Upper lobe of right lung (tissue), 1 donor: ENCODE measurements at regions not wholly inside any gene's neighbourhood (a gene's known extent, or its start where the extent isn't known, plus 50 kb on each side); places are given as distances from the start of the nearest gene placed in this dataset.
"Not testable (repeated sequence)": the region's sequence is repeated elsewhere in the genome, so short reads cannot be mapped to it uniquely, and the experiment has no call there.

ENCODE experiments used
- ATAC-seq: fragments of 200-7000 bp; cut with Tn5 transposase; one replicate; pipeline ENCODE4 v1.9.1; 2020; ENCODE audit warnings: mild to moderate bottlenecking, moderate library complexity
- DNase-seq: peaks from one replicate; pipeline ENCODE4 v3.0.0-alpha.2; 2020
- H3K27ac ChIP-seq: fragments of 200-600 bp; one replicate; pipeline ENCODE4 v1.8.0; 2022
- H3K27me3 ChIP-seq: fragments of 200-600 bp; one replicate; pipeline ENCODE4 v1.8.0; 2022; ENCODE audit warnings: mild to moderate bottlenecking
- H3K36me3 ChIP-seq: fragments of 200-600 bp; one replicate; pipeline ENCODE4 v1.8.0; 2022
- H3K4me1 ChIP-seq: fragments of 200-600 bp; one replicate; pipeline ENCODE4 v1.8.0; 2022
- H3K4me3 ChIP-seq: fragments of 200-600 bp; one replicate; pipeline ENCODE4 v1.8.0; 2022; ENCODE audit warnings: mild to moderate bottlenecking
- H3K9me3 ChIP-seq: fragments of 200-600 bp; one replicate; pipeline ENCODE4 v1.8.0; 2022
- CTCF ChIP-seq: fragments of 200-600 bp; IDR thresholded peaks from one replicate; pipeline ENCODE4 v1.8.0; 2022; ENCODE audit warnings: antibody characterized with exemption
- intact Hi-C: fragments of 100-400 bp; cut with DNase I; formaldehyde crosslinking; loops from one replicate; pipeline ENCODE4 v1.11.0; 2022
- donor health status: DM: no; HTN: yes; CAD: no; lungs with severe emphysema.

- no peaks in the 10 kb centered on the region for H3K9me3 ChIP-seq
- peak overlapping the region; percentile 8 for H3K4me3 ChIP-seq
- peak; percentile 73 for DNase-seq
- H3K27ac ChIP-seq = no peak overlapping the region
- H3K27me3 ChIP-seq = no peaks in the 10 kb centered on the region
- intact Hi-C loops = no loop called here
- no peak for TF ChIP-seq CTCF
- no peaks in the 10 kb centered on the region for H3K36me3 ChIP-seq
- peak; percentile 47 for ATAC-seq
- peaks cover 4% of the 10 kb centered on the region for H3K4me1 ChIP-seq
These were observed 288.3 kb upstream of the ZNF337 start for GRCh38 chr20:25984933-25985332.

GRCh38 chr20:25982701-25983100, 286.0 kb upstream of the ZNF337 start:
- H3K27me3 ChIP-seq, H3K4me1 ChIP-seq, H3K27ac ChIP-seq, H3K36me3 ChIP-seq, H3K4me3 ChIP-seq, DNase-seq, intact Hi-C loops, ATAC-seq, H3K9me3 ChIP-seq: not testable (repeated sequence)

- H3K4me3 ChIP-seq, H3K9me3 ChIP-seq, H3K4me1 ChIP-seq, H3K27ac ChIP-seq, intact Hi-C loops, H3K27me3 ChIP-seq, H3K36me3 ChIP-seq, ATAC-seq: not testable (repeated sequence)
- peak; percentile 40 for DNase-seq
These were observed 282.0 kb upstream of the ZNF337 start for GRCh38 chr20:25978450-25979190.

- H3K36me3 ChIP-seq, H3K9me3 ChIP-seq, H3K27me3 ChIP-seq, H3K4me3 ChIP-seq, ATAC-seq, intact Hi-C loops, H3K4me1 ChIP-seq, DNase-seq, H3K27ac ChIP-seq: not testable (repeated sequence)
These were observed 279.2 kb upstream of the ZNF337 start for GRCh38 chr20:25975816-25976215.

GRCh38 chr20:25965203-25965602, 268.6 kb upstream of the ZNF337 start:
- H3K4me1 ChIP-seq, H3K27me3 ChIP-seq, ATAC-seq, H3K4me3 ChIP-seq, H3K36me3 ChIP-seq, DNase-seq, H3K9me3 ChIP-seq, intact Hi-C loops, H3K27ac ChIP-seq: not testable (repeated sequence)

GRCh38 chr20:25953876-25954275, 257.2 kb upstream of the ZNF337 start:
- H3K4me3 ChIP-seq, ATAC-seq, H3K9me3 ChIP-seq, H3K27me3 ChIP-seq, DNase-seq, intact Hi-C loops, H3K27ac ChIP-seq, H3K36me3 ChIP-seq, H3K4me1 ChIP-seq: not testable (repeated sequence)

- H3K36me3 ChIP-seq, ATAC-seq, intact Hi-C loops, H3K9me3 ChIP-seq, H3K27me3 ChIP-seq, H3K4me3 ChIP-seq, H3K4me1 ChIP-seq, H3K27ac ChIP-seq, DNase-seq: not testable (repeated sequence)
These were observed 238.6 kb upstream of the ZNF337 start for GRCh38 chr20:25935230-25935629.

- intact Hi-C loops, H3K27me3 ChIP-seq, H3K9me3 ChIP-seq, ATAC-seq, H3K4me3 ChIP-seq, DNase-seq, H3K36me3 ChIP-seq, H3K27ac ChIP-seq, H3K4me1 ChIP-seq: not testable (repeated sequence)
These were observed 236.2 kb upstream of the ZNF337 start for GRCh38 chr20:25932806-25933205.

- ATAC-seq = not testable (repeated sequence)
These were observed 235.5 kb upstream of the ZNF337 start for GRCh38 chr20:25932170-25932569.

GRCh38 chr20:25902321-25902720, 205.7 kb upstream of the ZNF337 start:
- H3K36me3 ChIP-seq, H3K9me3 ChIP-seq, ATAC-seq, H3K27ac ChIP-seq, intact Hi-C loops, H3K4me1 ChIP-seq, DNase-seq, H3K27me3 ChIP-seq, H3K4me3 ChIP-seq: not testable (repeated sequence)

More at GRCh38 chr20:25932170-25932569, 235.5 kb upstream of the ZNF337 start:
- H3K9me3 ChIP-seq, H3K27me3 ChIP-seq, H3K27ac ChIP-seq, H3K4me1 ChIP-seq, H3K36me3 ChIP-seq, DNase-seq, H3K4me3 ChIP-seq, intact Hi-C loops: not testable (repeated sequence)

GRCh38 chr20:25898663-25899062, 202.0 kb upstream of the ZNF337 start:
- intact Hi-C loops, H3K4me1 ChIP-seq, H3K4me3 ChIP-seq, H3K27me3 ChIP-seq, H3K9me3 ChIP-seq, ATAC-seq, H3K36me3 ChIP-seq, DNase-seq, H3K27ac ChIP-seq: not testable (repeated sequence)

GRCh38 chr20:25879096-25879495, 182.4 kb upstream of the ZNF337 start:
- H3K4me1 ChIP-seq, H3K9me3 ChIP-seq, H3K27me3 ChIP-seq, ATAC-seq, H3K4me3 ChIP-seq, intact Hi-C loops, H3K27ac ChIP-seq, DNase-seq, H3K36me3 ChIP-seq: not testable (repeated sequence)

GRCh38 chr20:25868650-25868979, 172.0 kb upstream of the ZNF337 start:
- H3K27me3 ChIP-seq, H3K27ac ChIP-seq, H3K36me3 ChIP-seq, DNase-seq, intact Hi-C loops, H3K4me1 ChIP-seq, H3K9me3 ChIP-seq, ATAC-seq: not testable (repeated sequence)
- H3K4me3 ChIP-seq = peak overlapping the region; percentile 47
